ENCODE measurements at regions not wholly inside any gene's neighbourhood (a gene's known extent, or its start where the extent isn't known, plus 50 kb on each side); places are given as distances from the start of the nearest gene placed in this dataset.

- FAIRE-seq (no peak), DNase-seq (ENCODE audit: low read depth) (no peak)
- Histone ChIP-seq H3K4me3 (ENCODE audit: low read depth, low read length) (no peak overlapping the region), H3K36me3 (ENCODE audit: control insufficient read depth, insufficient read depth, low read length) (no peaks in the 10 kb centered on the region), H3K27me3 (ENCODE audit: control insufficient read depth, insufficient read depth, low read length) (no peaks in the 10 kb centered on the region)
- TF ChIP-seq CTCF (IDR thresholded peaks at IDR 0.05; ENCODE audit: insufficient read depth, low read length, severe bottlenecking) = no peak
These were observed 921.3 kb downstream of the BRD1 start for GRCh38 chr22:48906216-48906835.

GRCh38 chr22:48905206-48905975, 922.3 kb downstream of the BRD1 start:
- DNase-seq (ENCODE audit: low read depth) (no peak), FAIRE-seq (no peak)

GRCh38 chr22:48902983-48903650, 924.6 kb downstream of the BRD1 start:
- Histone ChIP-seq H3K4me3 (ENCODE audit: low read depth, low read length) (no peak overlapping the region), H3K36me3 (ENCODE audit: control insufficient read depth, insufficient read depth, low read length) (no peaks in the 10 kb centered on the region), H3K27me3 (ENCODE audit: control insufficient read depth, insufficient read depth, low read length) (no peaks in the 10 kb centered on the region)
- DNase-seq (ENCODE audit: low read depth) = no peak
- peak; percentile 92 for FAIRE-seq
- no peak for TF ChIP-seq CTCF (IDR thresholded peaks at IDR 0.05; ENCODE audit: insufficient read depth, low read length, severe bottlenecking)

More at GRCh38 chr22:48905206-48905975, 922.3 kb downstream of the BRD1 start:
- Histone ChIP-seq H3K36me3 (ENCODE audit: control insufficient read depth, insufficient read depth, low read length) (no peaks in the 10 kb centered on the region), H3K4me3 (ENCODE audit: low read depth, low read length) (no peak overlapping the region), H3K27me3 (ENCODE audit: control insufficient read depth, insufficient read depth, low read length) (no peaks in the 10 kb centered on the region)
- no peak for TF ChIP-seq CTCF (IDR thresholded peaks at IDR 0.05; ENCODE audit: insufficient read depth, low read length, severe bottlenecking)

GRCh38 chr22:48902001-48902869, 925.4 kb downstream of the BRD1 start:
- no peak for FAIRE-seq
- no peak for DNase-seq (ENCODE audit: low read depth)
- TF ChIP-seq CTCF (IDR thresholded peaks at IDR 0.05; ENCODE audit: insufficient read depth, low read length, severe bottlenecking) = no peak
- H3K27me3 ChIP-seq (ENCODE audit: control insufficient read depth, insufficient read depth, low read length) = no peaks in the 10 kb centered on the region
- H3K4me3 ChIP-seq (ENCODE audit: low read depth, low read length) = no peak overlapping the region
- H3K36me3 ChIP-seq (ENCODE audit: control insufficient read depth, insufficient read depth, low read length) = no peaks in the 10 kb centered on the region

GRCh38 chr22:48901324-48901723, 926.3 kb downstream of the BRD1 start:
- DNase-seq (ENCODE audit: low read depth) (no peak), FAIRE-seq (no peak)
- no peak overlapping the region for H3K4me3 ChIP-seq (ENCODE audit: low read depth, low read length)
- H3K27me3 ChIP-seq (ENCODE audit: control insufficient read depth, insufficient read depth, low read length) = no peaks in the 10 kb centered on the region
- TF ChIP-seq CTCF (IDR thresholded peaks at IDR 0.05; ENCODE audit: insufficient read depth, low read length, severe bottlenecking) = no peak
- no peaks in the 10 kb centered on the region for H3K36me3 ChIP-seq (ENCODE audit: control insufficient read depth, insufficient read depth, low read length)

Measured in bronchial epithelial cell (primary cell).